ENCODE measurements at regions not wholly inside any gene's neighbourhood (a gene's known extent, or its start where the extent isn't known, plus 50 kb on each side); places are given as distances from the start of the nearest gene placed in this dataset.
"Not testable (repeated sequence)": the region's sequence is repeated elsewhere in the genome, so short reads cannot be mapped to it uniquely, and the experiment has no call there.

- no peak for DNase-seq (ENCODE audit: low spot score)
These were observed 103.0 kb upstream of the PLXNA2 start for GRCh38 chr1:208347191-208347590.

- DNase-seq (ENCODE audit: low spot score), result no peak
These were observed 105.6 kb upstream of the PLXNA2 start for GRCh38 chr1:208349694-208350330.

DNA sequence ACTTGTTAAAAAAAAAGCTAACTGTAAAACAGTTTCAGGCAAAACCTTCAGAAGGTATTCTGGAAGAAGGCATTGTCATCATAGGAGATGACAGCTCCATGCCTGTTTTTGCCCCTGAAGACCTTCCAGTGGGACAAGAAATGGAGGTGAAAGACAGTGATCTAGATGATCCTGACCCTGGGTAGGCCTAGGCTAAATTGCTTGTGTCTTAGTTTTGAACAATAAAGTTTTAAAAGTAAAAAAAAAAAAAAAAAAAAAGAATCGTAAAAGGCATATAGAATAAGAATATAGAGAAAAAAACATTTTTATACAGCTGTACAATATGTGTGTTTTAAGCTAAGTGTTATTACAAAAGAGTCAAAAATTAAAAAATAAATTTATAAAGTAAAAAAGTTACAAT lies 106.6 kb upstream of the PLXNA2 start:
- DNase-seq (ENCODE audit: low spot score), result no peak

GRCh38 chr1:208351838-208352237 lies 107.7 kb upstream of the PLXNA2 start:
- DNase-seq (ENCODE audit: low spot score), result no peak

DNA sequence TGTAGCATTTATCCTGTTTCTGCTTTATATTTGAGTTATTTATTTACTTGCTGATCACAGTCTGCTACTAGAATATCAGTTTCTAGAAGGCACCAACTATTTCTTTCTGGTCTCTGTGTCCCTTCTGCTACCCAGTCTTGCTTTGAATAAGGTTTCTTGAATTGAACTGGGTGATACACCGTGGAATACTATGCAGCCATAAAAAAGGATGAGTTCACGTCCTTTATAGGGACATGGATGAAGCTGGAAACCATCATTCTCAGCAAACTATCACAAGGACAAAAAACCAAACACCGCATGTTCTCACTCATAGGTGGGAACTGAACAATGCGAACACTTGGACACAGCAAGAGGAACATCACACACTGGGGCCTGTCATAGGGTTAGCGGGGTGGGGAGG lies 109.6 kb upstream of the PLXNA2 start:
- DNase-seq (ENCODE audit: low spot score), result not testable (repeated sequence)

GRCh38 chr1:208357644-208358507 lies 113.7 kb upstream of the PLXNA2 start:
- DNase-seq (ENCODE audit: low spot score), result no peak

DNA sequence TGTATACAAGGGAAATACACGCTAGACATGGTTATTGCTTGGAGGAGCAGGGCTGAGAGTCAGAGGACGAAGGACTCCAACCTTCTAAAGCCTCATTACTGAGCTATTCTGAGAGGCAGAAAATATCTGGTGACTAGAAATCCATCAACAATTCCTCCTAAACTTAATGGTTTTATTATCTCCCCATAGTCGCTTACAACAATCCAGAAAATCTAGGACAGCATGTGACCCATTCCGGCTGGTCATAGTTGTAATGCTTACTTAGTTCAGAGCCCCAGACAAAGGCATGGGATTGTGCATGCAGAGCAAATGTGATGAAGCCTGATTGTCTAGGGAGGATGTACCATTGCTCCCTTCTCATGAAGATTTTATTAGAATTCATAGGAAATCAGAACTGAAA lies 114.5 kb upstream of the PLXNA2 start:
- no peak for DNase-seq (ENCODE audit: low spot score)

DNA sequence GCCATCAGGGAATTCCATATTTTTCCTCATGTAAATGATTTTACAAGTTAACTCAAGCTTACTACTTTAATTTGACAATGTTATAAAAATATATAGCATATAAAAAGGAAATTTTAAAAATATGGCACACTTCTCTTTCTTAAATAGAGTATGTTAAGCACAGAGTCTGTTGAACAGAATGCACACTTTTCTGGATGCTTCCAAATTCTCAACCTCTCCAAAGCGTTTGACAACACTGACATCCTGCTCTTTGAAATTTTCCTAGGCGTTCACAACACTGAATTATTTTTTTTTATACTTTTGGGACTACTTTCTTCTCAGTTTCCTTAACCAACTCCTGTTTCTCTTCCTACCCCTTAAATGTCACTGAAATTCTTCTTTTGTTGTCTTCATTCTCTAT lies 117.8 kb upstream of the PLXNA2 start:
- DNase-seq (ENCODE audit: low spot score), result no peak

DNA sequence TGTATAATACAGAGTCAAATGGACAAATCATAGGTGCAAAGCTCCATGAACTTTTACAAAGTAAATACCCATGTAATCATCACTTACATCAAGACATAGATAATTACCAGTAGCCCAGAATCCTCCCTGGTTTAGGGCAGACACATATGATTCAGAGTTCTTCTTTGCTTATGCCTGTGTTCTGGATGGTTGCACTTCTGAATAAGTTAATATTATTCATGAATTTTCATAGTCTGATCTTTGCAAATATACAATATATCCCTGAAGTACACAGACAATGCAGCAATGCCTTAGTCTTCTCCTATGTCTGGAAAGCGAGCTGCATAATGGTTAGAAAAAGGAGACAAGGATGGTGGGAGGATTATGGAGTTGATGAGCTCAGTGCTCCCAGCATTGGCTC lies 122.4 kb upstream of the PLXNA2 start:
- no peak for DNase-seq (ENCODE audit: low spot score)

GRCh38 chr1:208369045-208369444 lies 124.9 kb upstream of the PLXNA2 start:
- no peak for DNase-seq (ENCODE audit: low spot score)

- DNase-seq (ENCODE audit: low spot score), result no peak
These were observed 125.5 kb upstream of the PLXNA2 start for GRCh38 chr1:208369658-208370057.

GRCh38 chr1:208374391-208374941 lies 130.3 kb upstream of the PLXNA2 start:
- no peak for DNase-seq (ENCODE audit: low spot score)

DNA sequence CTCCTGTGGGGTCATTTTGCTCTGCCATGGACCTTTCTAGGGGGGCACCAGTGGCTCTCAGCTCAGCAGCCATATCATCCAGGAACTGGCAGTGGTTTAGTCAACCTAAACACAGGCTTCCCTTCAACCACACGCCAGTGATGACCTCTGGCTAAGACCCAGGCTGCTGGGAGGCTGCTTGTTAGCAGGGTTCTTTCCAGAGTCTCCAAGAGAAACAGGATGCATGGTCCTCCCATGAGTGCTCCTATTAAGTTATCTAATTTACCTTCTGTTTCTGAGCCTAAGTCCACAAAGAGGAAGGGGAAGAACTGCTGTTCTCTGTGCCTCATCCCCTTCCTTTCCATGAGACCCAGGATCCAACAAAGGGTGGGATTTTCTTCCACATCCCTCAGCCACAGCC lies 137.3 kb upstream of the PLXNA2 start:
- DNase-seq (ENCODE audit: low spot score), result no peak

DNA sequence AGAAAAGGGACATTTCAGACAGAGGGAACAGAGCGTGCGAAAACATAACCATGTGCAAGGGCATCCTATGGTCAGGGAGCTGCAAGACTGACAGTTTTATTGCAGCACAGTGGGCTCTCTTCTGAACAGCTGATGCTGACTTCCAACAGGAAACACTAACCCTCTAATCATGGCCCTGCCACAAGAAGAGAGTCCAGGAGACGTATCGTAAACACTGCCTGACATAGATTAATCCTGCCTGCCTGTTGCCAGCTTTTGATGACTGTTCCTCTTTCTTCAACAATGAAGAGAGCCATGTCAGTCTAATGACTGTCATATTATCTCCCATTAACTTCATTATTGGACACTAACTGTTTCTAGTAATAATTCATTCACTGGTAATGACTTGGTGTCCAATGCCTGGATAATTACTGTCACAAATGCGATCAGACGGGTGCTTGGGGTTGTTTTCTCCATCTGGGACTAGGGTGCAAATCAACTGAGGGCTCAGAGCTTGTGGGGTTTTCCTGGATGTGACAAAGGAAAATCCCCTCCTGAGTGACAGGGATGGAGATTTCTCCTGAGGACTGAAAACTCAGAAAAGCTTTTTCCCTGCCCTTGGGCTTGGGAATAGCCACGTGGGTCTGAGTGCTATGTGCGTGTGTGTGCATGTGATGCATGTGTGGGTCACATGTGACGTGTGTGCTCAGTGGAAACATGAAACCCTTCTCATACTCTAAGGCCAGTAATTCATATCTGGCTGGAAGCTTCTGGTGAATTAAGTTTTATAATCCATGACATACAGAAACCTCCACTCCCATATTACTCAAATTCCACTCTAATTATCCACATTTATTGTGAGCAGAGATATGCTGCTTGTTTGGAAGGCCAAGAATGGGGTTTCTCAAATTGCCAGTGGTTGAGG lies 144.0 kb upstream of the PLXNA2 start:
- no peak for DNase-seq (ENCODE audit: low spot score)

DNA sequence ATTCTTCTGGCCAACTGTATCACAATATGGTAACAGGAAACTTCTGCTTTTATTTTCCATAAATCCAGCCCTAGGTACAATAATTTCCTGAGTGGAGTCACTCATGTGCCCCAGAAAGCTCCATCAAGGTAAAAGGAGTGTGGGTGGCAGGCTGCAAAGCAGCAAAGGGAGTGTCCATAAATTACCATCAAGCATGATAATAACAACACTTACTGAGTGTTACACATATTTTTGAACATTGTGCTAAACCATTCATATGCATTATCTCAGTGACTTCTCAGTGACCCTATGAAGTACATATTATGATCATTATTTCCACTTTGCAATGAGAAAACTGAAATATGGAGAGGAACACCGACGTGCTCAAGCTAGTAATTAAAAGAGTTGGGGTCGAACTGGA lies 149.2 kb upstream of the PLXNA2 start:
- DNase-seq (ENCODE audit: low spot score), result no peak

DNA sequence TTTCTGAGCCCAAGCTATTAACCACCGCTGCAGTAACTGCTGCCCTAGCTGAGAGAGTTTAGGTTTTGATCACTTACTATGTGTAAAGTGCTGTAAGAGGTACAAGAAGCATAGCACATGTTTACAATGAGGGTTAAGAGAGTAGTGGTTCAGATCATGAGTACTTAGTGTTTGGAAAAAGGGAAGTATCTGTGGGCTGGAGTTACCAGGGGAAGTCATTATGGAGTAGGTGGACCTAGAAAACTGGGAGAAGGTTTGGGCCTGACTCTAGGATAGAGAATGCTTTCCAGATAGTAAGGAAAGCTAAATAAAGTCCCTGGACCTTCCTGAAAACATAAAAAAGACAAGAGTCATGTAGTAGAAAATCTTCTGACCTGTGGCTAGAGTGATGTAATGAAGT lies 149.6 kb upstream of the PLXNA2 start:
- DNase-seq (ENCODE audit: low spot score), result no peak

DNA sequence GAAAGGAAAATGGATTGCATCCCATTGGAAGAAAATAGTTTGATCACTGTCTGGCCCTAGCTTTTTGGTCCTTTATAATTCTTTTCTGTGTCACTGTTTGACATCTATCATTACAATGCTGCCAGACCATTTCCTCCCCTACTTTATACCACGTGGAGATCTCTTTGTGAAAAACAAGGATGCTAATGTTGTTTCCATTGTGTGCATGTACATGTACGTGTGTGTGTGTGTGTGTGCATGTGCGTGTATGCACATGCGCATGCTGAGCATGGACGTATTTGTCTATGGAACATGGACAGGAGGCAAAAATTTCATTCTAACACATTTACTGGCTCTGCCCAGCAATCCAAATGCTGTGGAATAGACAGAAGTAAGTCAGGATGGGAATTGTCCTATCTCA lies 153.1 kb upstream of the PLXNA2 start:
- no peak for DNase-seq (ENCODE audit: low spot score)

GRCh38 chr1:208405014-208405413 lies 160.8 kb upstream of the PLXNA2 start:
- no peak for DNase-seq (ENCODE audit: low spot score)

DNA sequence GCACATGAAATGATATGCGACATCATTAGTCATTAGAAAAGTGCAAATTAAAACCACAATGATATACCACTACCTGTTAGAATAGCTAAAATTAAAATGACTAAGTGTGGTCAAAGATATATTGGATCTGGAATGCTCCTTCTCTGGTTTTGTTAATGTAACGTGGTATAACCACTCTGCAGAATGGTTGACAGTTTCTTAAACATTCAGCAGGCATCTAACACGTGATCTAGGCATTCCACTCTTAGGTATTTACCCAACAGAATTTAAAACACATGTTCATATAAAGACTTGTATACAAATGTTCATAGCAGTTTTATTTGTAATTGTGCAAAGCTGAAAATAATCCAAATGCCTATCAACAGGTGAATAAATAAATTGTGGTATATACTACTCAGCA lies 165.0 kb upstream of the PLXNA2 start:
- no peak for DNase-seq (ENCODE audit: low spot score)

- no peak for DNase-seq (ENCODE audit: low spot score)
These were observed 166.2 kb upstream of the PLXNA2 start for GRCh38 chr1:208410409-208410808.

DNA sequence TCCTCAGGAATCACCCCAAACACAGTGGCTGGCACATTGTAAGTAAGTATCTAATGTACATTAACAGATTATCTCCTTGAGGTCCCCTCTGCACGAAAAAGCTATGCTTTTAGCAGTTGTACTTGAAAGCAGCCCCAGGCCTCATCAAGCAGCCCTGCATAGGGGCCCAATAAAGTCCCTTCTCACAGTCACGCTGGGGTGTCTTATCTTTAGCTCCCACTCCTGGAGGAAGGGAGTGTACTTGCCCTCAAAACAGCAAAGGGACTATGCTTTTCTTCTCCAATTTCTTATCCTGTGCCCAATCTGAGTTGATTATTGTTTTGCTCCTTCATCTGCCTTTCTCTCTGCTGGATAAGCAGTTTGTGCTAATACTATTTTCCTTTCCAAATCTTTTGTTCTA lies 168.8 kb upstream of the PLXNA2 start:
- no peak for DNase-seq (ENCODE audit: low spot score)

- DNase-seq (ENCODE audit: low spot score), result no peak
These were observed 174.5 kb upstream of the PLXNA2 start for GRCh38 chr1:208418667-208419066.

Measured in AG20443 (cell line).